CD4-positive, alpha-beta T cell treated with Interleukin-12 subunit alpha and Interleukin-12 subunit beta, for 1 hour (primary cell): ENCODE measurements at regions not wholly inside any gene's neighbourhood (a gene's known extent, or its start where the extent isn't known, plus 50 kb on each side); places are given as distances from the start of the nearest gene placed in this dataset.

ENCODE experiments used
- DNase-seq: peaks from one replicate; pipeline ENCODE4 v3.0.0-alpha.2; 2020

DNA sequence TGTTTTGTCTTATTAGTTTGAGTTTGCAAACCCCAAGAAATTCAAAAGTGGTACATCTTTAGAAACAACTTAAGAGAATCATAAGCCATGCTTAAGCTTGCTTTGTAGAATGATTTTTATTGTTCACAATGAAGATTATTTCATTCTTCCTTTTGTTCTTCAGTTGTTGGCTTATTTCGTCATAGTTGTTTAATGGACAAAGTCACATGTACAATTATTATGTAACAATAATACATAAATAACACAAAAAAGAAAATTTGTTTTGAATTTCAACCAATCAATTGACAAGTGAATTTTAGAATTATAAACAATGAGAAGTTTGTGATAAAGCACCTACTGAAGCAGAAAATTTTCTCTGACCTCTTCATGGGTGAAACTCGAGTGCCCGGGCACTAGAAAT is 111.8 kb upstream of the IGF1 start:
- DNase-seq: no peak

DNA sequence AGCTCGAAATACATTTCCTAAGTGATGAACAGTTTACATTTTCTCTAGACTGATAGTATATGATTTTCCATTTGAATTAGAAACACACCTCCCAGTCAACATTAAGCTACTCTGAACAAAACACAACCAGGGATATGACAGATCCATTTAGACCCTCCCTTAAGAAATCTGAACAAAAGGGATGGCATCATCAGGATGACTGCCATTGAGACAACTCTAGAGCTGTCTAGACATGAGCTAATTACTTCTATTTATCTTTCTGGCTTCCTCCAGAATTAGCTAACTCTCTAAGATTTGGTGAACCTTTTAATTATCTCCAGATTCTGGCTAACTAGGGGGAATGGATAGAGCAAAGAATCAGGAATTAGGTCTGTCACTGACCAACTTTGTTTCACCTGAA is 92.9 kb upstream of the IGF1 start:
- DNase-seq: no peak

DNA sequence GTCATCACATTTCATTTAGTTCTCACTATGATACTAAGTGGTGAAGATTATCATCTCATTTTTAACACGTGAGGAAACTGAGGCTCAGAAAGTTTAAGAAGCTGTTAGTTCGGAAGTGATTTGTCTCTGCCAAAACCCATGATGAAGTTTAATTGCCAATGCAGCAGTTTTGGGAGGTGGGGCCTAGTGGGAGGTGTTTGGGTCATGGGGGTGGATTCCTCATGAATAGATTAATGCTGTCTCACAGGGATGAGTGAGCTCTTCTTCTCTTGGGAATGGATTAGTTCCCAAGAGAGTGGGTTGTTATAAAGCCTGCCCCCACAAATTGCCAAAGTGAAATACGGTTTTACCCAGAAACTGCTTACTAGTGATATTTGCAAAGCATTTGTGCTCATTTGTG is 91.5 kb upstream of the IGF1 start:
- no peak for DNase-seq

DNA sequence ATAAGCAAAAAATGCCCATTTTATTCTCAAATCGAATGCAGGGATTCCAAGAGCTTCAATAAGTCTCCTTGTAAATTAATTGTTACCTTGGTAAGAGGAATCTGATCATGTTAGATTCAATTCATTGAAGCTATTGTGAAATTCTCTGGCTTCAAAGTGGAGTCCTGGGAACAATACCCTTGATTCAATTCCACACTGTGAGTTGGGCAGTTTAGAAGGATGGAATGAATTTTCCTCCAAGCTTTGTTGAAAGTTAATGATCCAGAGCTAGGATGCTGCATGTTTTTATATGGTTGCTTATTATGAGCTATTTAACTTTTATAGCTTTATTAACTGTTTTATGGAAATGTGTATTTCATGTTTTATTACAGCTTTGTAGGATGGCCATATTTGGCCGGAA is 89.9 kb upstream of the IGF1 start:
- no peak for DNase-seq

DNA sequence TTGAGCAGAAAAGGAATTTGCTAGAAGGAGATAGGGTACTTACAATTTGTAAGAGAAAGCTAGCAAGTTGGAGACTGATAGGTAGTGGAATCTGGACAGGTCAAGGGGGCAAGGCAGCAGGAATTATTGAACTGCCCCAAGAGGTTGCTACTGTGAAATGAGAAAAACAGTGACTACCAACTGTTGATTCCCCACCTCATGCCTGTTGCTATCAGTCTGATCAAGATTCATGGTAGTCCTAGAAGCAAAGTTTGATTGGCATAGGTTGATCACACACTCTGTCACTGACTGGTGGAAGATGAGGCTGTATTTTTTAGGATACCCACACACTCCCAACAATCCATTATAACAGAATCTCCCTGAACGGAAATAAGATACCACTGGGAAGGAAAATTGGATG is 89.4 kb upstream of the IGF1 start:
- DNase-seq: no peak

DNA sequence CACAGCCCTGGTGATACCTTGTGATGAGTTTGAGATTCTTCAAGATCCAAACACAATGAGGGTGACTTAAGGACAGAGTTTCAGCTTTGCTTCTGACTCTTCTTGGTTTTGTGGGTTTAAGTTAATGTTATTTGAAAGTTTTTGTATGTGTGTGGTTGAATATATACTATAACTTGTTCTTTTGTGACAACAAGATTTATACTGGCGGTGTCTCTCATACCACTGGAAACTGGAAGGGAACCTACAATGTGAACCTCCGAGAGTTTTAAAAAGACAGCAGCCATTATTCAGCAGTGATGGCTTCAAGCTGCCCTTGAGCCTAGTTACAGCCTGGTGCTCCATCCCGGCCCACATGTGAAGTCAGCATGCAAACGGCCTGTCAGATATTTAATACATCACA is 87.9 kb upstream of the IGF1 start:
- no peak for DNase-seq

DNA sequence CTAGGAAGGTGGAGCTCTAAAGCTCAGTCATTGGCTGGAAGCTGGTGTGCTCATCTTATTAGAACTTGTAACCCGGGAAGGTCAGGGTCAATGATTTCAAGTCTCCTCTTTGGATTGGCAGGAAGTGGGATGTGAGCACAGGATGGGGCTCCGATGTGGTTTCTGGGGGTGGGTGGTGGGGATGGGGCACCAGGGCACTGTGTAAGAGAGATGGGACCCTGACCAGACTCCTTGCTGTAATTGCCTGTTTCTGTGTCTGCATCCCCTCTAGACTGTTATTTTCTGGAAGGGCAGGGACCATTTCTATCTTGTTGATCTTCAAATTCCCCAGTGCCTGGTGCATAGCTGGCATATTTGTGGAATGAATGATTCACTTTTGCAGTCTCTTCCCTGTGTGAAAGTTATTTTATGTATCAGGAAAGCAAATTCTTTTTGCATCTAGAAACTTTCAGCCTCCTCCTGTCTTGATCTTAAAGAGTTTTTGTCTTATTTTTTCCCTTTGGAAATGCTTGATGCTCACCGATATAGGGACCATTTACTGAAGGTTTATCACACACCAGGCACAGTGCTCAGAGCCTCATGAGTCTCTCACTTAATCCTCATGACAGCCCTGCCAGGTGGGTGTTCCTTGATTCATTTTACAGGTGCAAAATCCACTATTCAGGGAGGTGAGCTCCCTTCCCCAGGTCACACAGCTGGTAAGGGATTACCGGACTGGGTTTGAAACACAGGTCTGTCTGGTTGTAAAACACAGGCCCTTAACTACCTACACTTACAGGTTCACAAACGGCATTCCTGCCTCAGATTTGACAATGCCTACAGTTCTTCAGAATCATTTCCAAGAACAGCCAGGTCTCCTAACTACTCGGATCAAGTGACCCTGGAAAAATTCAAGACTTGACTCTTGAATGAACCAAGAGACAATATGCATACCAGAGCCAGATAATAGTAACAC is 86.9 kb upstream of the IGF1 start:
- no peak for DNase-seq

DNA sequence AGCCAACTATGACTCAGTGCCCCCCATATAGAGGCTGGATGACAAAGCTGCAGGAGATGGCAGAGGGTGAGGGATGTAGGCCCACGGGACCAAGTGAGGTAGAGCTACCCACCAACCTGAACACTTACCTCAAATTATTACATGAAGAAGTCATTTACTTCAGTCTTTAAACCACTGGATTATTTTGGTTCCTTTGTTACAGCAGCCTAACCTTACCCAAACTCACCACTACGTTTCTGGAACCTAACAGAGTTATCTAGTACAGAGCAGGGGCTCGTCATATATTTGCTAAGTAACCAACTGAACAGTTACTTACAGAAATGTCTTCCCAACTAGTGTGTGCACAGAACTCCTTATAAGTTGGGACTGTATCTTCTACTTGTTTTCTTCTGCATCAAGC is 85.2 kb upstream of the IGF1 start:
- DNase-seq: no peak

DNA sequence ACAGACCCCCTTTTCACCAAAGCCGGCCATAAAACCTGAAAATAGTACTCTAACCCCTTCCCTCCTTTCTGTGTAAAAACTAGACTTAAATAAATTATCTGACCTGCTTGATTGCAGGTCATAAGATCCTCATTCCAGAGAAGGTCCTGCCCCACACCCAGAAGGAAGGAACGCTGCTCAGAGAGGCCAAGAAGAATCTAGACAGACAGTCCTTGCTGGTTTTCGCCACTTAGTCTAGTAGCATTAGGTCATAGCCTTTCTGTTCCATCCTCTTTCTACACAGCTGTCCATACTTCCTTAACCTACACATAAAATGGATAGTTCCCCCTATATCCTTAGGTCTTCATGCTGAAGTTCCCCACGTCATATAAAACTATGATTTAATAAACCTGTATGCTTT is 83.7 kb upstream of the IGF1 start:
- DNase-seq: no peak

DNA sequence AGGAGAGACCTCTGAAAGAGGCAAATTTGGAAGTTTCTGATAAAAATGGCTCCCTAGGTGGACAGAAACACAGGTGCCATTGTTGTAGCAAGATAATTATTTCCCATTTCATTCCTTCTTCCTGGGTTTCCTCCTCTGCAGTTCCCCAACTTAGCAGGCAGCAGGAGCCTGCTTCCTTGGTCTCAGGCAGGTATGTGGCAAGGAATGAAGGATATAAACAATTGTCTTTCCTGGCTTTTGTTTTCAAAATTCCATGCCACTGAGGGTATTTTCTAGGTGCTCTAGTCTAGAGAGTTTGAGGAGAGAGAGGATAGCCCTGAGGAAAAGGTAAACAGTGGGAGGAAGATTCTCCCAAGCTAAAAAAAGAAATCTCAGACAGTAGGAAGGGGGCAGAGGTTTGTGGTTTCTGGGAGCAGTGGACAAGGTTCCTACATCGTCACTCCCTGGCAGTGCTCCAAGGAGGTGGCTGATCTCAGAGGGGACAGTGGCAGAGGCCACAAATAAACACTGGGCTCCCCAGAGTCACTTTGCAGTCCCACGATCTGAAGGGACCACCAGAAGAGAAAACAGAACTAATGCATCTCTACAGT is 82.6 kb upstream of the IGF1 start:
- DNase-seq: no peak

DNA sequence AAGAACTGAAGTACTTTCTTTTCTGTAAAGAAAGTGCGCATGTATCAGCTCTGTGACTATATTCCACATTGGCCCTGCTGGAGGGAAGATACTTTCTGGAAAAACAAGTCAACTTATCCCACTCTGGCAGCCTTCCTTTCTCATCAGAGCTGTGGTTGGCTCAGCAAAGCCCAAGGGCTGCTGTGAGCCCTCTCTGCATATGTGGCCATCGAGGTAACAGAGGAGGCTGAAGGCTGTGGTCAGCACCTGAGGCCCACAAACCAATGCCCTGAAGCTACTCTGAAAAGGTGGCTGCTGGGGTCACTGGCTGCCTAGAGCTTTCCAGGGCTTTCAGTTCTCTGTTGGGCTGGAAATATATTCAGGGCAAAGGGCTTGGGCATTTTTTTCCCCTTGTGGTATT is 70.8 kb upstream of the IGF1 start:
- DNase-seq: no peak

DNA sequence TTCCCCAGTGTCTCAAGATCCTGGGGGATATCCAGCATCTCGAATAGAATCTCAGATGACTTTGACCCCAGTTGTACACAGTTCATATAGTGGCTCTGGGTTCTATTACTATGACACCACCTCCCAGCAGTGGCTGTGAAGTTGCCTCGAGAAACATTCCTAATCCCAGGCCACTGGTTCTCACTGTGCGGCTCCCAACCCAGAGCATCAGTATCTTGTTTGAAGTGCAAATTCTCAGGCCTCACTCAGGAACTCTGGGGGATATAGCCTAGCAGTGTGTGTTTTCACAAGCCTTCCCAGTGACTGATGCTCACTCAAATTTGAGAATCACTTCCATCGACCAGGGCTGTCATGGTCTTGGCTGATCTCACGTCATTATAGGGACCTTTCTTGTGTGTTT is 69.3 kb upstream of the IGF1 start:
- no peak for DNase-seq

DNA sequence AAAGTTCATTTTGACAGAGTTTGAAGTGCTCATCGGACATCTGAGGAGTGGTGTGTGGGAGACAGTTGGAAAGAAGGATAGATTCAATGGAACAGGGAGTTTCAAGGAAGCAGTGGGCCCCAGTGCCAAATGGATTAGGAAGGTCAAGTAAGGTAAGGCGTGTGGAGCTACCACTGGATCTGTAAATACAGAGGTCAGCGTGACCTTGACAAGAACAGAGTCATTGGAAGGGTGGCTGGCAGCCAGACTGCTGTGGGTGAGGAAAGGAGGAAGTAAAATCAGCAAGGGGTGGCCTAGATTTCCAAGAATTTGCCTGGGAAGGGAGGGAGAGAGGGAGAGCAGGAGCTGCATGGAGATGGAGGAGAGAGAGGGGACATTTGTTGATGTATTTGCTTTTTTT is 68.2 kb upstream of the IGF1 start:
- DNase-seq: no peak

DNA sequence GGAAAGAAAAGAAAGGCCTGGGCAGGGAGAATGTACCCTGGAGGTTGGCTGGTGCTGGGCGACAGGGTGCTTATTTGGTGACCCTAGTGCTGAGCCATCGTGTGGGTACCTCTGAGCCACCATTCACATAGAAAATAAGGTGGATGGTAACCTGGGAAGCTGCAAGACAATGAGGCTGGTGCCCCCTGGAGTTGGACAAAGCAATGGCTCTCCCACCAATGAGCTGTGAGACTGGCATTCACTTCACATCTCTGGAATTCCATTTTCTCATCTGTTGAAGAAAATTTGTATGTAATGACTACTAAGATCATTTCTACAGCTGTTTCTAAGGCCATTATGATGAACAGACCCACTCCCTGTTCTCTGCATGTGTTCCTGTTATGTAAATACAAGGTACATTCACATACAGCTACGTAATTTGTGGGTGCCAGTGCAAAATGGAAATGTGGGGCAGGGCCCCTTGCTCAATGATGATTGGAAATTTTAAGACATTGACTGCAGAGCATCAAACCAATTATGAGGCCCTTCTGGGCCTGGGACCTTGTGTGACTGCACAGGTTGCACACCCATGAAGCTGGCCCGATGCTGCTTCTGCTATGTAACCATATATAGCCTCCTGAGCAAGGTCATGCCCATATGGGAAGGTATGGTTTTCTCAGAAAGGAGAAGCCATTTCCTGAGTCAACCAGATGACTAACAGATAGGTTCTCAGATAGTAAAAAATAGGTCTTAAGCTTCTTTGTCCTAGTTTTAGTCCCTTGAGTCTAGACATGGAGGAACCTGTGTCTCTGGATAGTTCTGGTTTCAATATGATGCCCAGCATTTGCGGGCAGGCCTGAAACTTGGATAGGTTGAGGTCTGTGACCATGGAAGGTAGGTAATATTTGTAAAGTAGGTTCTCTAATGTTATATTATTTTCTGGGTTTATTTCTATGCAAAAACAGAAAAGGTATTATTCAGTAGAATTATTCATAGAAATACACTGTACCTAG is 63.4 kb upstream of the IGF1 start:
- no peak for DNase-seq

DNA sequence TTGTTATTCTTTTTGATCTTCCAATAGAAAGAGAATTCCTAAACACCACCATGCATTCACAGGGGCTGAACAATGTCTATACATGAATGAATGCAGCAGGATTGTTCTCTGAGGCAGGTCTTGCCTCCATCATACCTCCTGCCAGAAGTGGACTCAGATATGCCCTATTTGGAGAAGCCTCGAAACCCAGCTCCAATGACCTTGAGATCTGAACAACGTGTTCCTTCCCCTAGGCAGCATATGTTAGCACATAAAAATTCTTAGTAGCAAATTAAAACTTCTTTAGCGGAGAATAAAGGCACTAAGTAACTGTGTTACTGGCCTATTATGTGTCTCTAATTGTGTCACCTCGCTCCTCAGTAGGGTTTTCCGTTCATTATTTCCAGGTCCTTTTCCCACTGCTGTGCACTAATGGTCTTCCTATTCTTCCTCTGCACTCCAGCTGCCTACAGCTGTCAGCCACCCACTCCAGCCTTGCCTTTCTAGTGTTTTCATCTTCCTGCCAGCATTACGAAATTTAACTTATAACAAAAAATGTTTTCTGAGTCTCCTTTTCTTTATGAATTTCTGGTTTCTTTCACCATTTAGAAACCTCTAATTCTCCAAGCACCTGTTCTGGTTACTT is 62.6 kb upstream of the IGF1 start:
- no peak for DNase-seq

DNA sequence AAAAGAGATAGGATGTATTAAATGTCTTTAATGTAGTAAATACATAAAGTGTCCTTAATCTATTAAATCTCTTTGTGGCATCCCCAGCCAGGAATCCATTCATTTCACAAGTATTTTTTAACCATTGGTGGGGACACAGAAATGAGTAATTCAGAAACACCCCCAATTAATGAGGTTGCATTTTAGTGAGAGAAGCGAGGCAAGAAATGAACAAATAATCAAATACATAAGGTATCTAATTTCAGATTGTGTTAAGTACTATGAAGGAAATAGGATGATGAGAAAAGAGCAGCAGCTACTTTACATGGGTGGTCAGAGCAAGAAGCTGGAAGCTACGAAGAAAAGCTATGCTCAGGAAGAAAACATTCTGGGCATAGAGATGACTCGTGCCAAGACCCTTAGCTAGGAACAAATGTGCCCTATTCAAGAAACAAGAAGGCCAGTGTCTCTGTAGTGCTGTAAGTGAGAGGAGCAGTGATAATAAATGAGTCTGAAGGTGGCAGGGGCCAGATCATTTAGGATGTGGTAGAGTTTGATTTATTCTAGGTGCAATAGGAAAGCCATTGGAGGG is 60.5 kb upstream of the IGF1 start:
- no peak for DNase-seq

DNA sequence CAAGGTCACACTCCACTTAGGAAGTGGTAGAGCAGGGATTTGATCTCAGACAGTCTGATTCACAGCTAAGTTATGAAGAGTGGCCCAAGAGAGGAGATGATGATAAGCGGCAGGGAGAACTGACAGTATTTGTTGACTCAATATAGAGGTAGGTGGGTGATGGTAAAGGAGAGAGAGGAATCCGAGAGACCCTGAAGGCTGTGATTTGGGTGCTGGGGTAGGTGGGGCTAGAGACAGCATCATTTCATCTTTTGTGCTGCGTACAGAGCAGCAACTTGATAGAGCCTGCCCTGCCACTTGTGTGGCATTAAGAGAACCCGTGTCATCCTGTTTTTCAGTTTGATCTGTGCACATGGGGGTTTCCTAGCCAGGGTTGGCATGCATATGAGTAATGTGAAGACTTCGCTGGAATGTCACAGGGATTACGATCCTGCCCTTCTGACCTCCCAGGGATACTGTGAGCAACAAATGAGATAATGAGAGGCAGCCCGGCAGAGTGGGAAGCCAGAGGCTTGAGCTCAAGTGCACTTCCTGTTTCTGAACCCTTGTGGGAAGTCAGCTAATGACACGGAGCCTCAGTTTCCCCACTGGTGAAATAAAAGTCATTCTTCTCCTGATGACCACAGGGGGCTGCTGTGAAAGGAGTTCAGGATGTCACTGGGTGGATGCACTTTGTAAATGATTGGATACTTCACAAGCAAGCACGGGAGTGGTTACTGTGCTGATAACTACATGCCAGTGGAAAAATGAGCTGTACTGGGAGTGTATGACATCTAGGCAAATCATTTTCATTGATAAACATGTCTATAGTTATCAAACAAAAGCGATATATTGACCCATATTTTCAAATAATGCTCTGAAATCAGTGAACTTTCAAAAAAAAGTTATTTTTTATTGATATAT is 59.5 kb upstream of the IGF1 start:
- DNase-seq: no peak

DNA sequence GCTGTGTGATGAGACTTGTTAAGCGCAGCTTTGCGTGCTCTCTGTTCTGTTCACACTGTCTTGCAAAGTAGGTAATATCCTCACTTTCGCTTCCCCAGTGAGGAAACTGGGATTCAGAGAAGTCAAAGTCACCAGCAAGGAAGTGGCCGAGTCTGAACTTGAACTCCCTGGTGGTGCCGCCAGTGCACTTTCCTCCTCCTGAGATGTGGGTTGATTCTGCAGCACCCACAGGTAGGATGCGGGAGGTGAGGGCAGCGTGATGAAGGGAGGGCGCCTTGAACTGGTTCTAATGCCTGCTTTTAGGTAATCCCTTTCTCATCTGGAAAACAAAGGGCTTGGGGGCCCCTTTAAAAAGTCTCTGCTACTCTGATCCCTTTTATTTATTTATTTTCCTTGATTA is 54.9 kb upstream of the IGF1 start:
- no peak for DNase-seq

DNA sequence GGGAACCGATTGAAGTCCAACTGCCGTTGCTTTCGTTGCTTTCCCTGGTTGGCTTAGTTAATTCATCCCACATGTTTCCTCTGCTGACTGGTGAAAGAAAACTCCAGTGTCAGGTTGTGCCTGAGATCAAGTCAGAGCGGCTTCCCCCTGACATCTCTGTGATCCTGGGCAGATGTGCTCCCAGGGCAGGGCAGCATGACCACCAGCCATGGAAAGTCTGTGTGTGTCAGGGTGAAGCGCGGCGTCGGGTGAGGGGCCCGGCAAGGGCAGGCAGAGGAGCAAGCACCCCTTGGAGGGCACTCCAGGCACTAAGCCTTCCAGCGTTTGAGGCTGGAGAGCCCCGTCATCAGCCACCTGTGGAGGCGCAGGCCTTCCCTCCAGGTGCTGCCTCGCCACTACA is 54.5 kb upstream of the IGF1 start:
- DNase-seq: no peak

DNA sequence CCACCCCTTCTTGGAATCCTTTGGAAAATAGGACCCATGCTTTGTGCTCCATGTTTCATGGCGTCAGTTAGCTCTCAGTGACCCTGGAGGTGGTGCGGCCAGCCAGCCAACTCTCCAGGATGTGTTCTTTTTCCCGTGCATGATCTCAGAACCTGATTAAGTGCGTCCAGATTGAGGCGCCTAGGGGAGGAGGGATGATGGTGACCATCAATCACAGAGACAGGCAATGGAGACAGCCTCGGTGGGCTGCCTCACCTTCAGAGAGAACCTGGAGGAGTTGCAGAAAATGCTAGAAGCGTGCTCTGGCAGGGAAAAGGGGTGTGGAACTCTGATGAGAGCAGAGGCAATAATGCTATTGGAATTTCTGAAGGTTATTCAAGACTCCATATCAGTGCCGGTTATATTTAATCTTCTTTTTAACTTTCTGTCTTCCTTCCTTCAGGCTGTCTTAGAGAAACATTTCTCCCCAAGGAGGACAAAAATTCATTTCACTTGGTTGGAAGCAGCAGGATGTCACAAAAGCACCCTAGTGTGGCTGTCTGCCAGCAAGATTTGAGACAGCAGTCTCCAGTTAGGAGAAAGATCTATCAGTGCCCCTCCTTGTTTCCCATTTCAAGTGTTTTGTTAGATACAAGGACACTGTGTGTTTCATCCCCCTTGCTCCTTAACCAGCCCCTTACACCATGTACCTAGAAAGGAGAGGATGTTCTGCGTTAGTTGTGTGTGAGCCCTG is 53.3 kb upstream of the IGF1 start:
- DNase-seq: no peak
